GM19468 (cell line): ENCODE measurements at regions not wholly inside any gene's neighbourhood (a gene's known extent, or its start where the extent isn't known, plus 50 kb on each side); places are given as distances from the start of the nearest gene placed in this dataset.

Experiments
- ATAC-seq: cut with Tn5 transposase; IDR thresholded peaks from one replicate; pipeline ENCODE4 v1.9.1; 2021; ENCODE audit warnings: mild to moderate bottlenecking, moderate library complexity, moderate number of reproducible peaks; ENCODE audit not compliant: unreplicated experiment; ENCODE audit errors: extremely low read depth

DNA sequence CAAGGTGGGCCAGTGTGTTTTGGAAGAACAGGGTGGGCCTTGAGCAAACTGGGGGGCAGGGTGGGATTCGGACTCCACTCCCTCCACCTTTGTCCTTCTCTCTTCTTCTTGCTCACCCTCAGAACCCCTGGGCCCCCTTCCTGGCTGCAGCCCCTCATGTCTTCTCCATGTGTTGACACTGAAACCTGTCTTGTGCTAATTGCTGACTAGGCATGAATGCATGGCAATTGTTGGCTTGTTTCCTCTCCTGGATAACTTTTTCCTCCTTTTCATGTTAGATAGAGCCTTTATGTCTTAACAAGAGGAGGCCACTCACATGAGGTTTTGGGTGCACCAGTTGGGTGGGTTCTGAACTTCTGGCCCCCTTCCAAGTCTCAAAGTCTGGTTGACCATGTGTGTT is 181.6 kb upstream of the MKI67 start:
- ATAC-seq = no peak

DNA sequence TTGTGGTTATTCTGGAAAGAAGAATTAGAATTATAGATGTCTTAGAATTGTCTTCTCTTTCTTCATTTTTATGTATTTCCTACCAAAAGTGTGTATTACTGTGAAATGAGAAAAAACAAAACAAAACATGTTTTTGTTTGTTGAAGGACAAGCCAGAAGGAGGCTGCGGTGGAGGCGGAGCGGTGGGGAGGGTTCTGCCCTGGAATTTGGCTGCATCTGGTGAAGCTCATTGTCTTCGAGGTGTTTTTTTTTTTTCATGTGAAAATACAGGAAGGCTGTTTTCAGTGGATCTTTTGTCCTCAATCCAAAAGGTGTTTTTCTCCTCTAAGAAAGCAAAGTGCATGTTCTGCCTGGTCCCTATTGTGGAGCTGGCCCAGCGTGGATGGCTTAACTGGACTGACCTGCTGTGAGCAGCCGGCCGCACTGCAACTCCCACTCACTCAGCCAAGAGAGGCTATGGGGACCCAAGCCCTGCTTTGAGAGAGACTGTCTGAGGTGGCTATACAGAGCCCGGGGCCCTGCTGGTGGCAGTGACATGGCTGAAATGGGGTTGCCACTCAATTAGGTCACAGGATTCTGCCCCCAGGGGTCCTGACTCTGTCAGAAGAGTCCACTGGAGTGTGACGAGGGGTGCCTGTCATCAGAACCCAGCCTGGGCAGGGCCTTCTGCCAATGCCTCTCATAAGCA is 184.9 kb upstream of the MKI67 start:
- no peak for ATAC-seq

DNA sequence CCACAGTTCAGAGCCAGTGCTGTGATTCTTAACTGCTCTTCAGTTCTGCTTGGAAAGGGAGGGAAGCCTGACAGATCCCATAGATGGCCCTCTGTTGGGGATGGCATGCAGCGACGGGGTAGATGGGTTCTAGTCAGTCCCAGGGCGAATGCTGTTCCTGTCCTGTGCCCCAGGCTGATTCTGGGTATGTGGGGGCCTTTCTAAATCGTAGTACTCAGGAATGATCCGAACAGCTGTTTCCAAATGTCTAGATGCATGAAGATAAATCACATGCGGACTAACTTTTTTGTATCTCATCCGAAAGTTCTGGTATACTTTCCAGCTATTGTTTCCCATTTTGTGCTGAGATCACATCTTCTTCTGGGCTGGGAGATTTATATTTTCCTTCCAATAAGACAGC is 186.0 kb upstream of the MKI67 start:
- ATAC-seq = no peak

- ATAC-seq = no peak
These were observed 188.5 kb upstream of the MKI67 start for GRCh38 chr10:128314686-128315085.

DNA sequence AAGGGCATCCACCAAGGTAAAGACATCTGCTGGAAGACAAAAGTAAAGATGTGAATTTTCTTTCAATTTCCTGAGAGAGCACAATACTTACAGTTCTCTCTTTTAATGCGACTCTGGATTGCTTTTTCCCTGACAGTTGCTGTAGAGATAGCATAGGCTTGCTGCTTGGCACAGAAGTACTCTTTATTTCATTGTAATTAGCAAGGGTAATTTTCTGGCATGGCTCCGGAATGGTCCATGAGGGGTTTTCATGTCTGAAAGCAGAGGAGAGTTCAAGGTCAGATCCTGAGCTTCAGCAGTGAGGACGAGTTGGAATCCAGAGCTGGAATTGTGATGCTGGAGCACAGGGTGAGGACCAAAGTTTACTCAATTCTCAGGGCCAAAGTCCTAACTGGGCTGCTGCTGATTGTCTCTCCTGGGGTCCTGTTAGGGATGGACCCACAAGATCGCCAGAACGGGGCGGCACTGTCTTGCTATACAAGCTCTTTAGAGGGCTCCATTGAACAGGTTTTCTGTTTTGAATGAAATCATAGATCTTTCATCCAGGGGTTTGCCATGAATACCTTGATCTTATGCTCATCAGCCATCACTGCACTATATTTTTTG is 190.0 kb upstream of the MKI67 start:
- no peak for ATAC-seq

DNA sequence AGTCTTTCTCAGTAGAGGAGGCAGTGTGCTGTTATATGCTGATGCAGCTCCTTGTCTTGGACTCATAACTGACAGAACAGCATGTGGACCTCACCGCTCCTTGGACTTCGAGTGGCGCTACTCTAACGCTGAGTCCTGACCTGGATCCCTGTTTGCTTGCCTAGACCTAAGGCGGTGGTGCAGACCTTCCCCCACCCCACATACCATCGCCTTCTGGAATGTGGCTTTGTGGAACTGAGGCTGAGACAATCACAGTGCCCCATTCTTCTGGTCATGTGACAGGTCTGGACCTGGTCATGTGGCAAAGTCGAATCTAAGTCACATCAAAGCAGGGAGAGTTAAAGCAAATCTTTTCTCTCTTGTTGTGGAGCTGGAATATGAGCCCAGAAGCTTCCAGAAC is 190.7 kb upstream of the MKI67 start:
- no peak for ATAC-seq

GRCh38 chr10:128318366-128318765 is 192.1 kb upstream of the MKI67 start:
- no peak for ATAC-seq

DNA sequence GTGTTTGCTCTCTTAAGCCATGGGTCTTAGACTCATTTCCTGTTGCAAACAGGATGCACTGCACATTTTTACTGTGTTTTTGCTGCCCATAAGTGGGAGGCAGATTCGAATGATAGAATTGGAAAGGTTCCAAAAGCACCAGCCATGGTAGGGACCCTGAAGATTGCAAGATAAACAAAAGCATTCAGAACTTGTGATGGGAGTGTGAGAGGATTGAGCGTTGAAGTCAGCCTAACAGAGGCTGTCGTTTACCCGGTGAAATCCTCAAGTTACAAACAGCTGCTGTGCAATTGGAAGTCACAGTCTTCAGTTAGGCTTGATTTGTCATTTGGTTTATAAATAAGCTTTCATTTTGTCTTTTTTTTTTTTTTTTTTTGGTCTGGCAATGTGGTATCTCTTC is 192.7 kb upstream of the MKI67 start:
- no peak for ATAC-seq

DNA sequence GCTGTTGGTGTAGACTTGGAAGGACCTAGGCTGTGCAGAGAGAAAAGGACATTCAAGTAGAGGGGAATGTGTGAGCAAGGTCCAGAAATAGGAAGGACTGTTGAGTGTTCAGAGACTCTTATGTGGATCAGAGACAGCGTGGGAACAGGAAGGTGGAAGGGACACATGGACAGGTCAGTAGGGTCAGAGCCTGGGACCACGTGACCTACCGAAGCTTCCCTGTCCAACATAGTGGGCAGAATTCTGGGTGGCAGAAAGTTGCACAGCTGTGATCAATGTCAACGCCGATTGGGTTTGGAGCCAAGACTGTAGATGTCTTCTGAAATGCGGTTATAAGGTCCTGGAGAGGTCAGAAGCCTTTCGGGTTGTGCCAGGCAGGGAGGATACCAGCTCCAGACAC is 195.9 kb upstream of the MKI67 start:
- no peak for ATAC-seq

GRCh38 chr10:128322950-128323349 is 196.7 kb upstream of the MKI67 start:
- no peak for ATAC-seq

- no peak for ATAC-seq
These were observed 198.0 kb upstream of the MKI67 start for GRCh38 chr10:128324058-128324827.

GRCh38 chr10:128325788-128326187 is 199.6 kb upstream of the MKI67 start:
- ATAC-seq = no peak

DNA sequence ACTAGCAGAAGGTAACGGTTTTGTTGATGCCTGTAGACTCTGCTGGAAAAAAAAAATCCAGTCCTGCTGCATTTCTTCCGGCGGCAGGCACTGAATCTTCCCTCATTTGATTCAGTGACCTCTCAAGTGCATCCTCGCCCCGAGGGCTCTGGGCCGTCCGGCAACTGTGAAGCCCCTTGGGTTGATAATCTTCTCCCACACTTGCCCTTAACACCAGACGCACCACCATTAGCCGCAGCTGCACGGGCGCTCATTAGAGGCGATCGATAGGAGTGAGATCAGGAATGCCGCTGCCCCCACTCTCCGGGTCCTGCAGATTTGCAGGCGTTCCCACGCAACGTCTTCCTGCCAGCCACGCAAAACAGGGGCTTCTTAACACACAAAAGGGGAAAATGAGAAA is 200.0 kb upstream of the MKI67 start:
- ATAC-seq = no peak

GRCh38 chr10:128326851-128327250 is 200.6 kb upstream of the MKI67 start:
- ATAC-seq = no peak

GRCh38 chr10:128336401-128336800 is 210.2 kb upstream of the MKI67 start:
- ATAC-seq = no peak

DNA sequence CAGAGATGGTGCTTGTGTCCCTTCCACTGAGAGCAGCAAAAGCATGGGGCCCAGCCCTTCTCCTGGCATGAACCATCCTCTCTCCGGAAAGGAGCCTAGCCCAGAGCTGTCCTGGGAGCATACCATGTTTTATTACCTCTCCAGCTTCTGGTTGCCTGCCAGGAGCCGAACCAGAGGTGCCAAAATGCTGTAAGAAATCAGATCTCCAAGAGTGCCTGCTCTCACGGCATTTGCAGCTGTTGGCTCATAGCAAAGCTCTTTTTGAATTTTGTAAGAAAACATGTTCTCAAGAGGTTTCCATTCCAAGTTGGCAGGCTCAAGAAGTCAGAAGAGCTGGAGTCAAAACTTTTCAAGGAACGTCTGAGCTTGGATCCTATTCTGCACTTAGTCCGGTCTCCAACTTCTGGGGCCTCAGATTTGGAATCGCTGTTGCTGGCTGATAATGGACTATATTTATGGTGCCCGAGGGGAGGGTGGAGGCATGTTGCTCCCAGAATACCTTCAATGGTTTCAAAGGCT is 211.7 kb upstream of the MKI67 start:
- ATAC-seq = no peak

DNA sequence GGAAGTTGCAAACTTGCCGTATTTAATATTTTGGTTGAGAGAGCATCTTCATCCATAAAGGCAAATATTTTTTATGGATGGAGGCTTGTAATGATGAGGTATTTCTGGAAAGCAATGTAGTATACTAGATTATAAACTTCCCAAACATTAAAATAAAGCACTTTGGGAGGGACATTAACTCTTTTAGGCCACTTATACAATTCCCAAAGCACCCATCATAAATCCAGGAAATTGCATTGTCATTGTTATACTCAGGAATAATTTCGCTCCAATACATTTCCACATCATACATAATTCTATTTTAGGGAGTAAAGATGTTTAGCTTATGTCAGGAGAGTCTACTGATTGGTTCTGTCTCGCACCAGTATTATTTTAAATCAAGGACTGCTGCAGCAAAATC is 212.7 kb upstream of the MKI67 start:
- ATAC-seq = no peak

GRCh38 chr10:128339753-128340152 is 213.5 kb upstream of the MKI67 start:
- ATAC-seq = no peak

GRCh38 chr10:128345353-128345752 is 219.1 kb upstream of the MKI67 start:
- ATAC-seq = no peak

DNA sequence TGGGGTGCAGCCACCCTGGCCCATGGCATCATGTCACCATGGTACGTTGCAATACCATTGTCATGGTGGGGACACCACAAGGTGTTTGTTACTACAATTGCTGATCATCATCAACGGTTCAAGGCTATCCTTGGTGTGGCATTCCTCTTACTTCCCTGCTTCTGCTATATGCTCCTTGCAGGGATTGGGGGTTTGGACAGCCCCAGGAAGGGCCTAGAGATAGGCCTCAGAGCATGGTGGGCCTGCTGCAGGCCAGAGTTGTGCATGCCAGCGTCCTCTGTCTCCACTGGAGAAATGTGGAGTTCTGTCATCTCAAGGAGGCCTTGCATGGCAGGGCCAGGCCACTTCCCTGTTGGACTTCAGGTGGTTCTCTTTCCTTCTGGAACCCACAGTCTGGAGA is 234.6 kb upstream of the MKI67 start:
- no peak for ATAC-seq

GRCh38 chr10:128361487-128361886 is 235.3 kb upstream of the MKI67 start:
- no peak for ATAC-seq
